Stimulated activated CD4-positive, alpha-beta T cell treated with anti-CD3 and anti-CD28 coated beads, Interleukin-1b, Interleukin-23, amount 100 ng/mL, for 4 hours (primary cell): ENCODE measurements at regions not wholly inside any gene's neighbourhood (a gene's known extent, or its start where the extent isn't known, plus 50 kb on each side); places are given as distances from the start of the nearest gene placed in this dataset.
"Not testable (repeated sequence)": the region's sequence is repeated elsewhere in the genome, so short reads cannot be mapped to it uniquely, and the experiment has no call there.

Experiments
- DNase-seq, 2 donors: peaks; one replicate each; pipeline ENCODE4 v3.0.0-alpha.2; 2020; ENCODE audit warnings: low read depth in 2 of 2

- no peak for DNase-seq
Measured at GRCh38 chr14:104304451-104305351, 166.3 kb downstream of the KIF26A start.

GRCh38 chr14:104305511-104306449 is 167.4 kb downstream of the KIF26A start:
- DNase-seq = no peak

- DNase-seq = no peak
Measured at GRCh38 chr14:104306450-104307040, 168.2 kb downstream of the KIF26A start.

- no peak for DNase-seq
Measured at GRCh38 chr14:104307246-104307626, 168.8 kb downstream of the KIF26A start.

- no peak for DNase-seq
Measured at GRCh38 chr14:104307627-104308401, 169.4 kb downstream of the KIF26A start.

- DNase-seq = not testable (repeated sequence)
Measured at GRCh38 chr14:104308534-104308933, 170.1 kb downstream of the KIF26A start.

- DNase-seq = no peak
Measured at GRCh38 chr14:104309657-104310369, 171.4 kb downstream of the KIF26A start.

- no peak for DNase-seq
Measured at GRCh38 chr14:104311358-104311757, 173.0 kb downstream of the KIF26A start.

- DNase-seq = no peak
Measured at GRCh38 chr14:104313674-104314073, 175.3 kb downstream of the KIF26A start.

GRCh38 chr14:104314251-104314941 is 176.0 kb downstream of the KIF26A start:
- no peak for DNase-seq

- DNase-seq = no peak
Measured at GRCh38 chr14:104315169-104315568, 176.8 kb downstream of the KIF26A start.

- no peak for DNase-seq
Measured at GRCh38 chr14:104315625-104316024, 177.2 kb downstream of the KIF26A start.

- DNase-seq = no peak
Measured at GRCh38 chr14:104316121-104316722, 177.8 kb downstream of the KIF26A start.

GRCh38 chr14:104316723-104317491 is 178.5 kb downstream of the KIF26A start:
- no peak for DNase-seq

GRCh38 chr14:104317492-104317805 is 179.1 kb downstream of the KIF26A start:
- no peak for DNase-seq

GRCh38 chr14:104317975-104318557 is 179.7 kb downstream of the KIF26A start:
- DNase-seq = no peak

- DNase-seq = no peak
Measured at GRCh38 chr14:104318558-104319490, 180.4 kb downstream of the KIF26A start.
